ENCODE measurements at regions not wholly inside any gene's neighbourhood (a gene's known extent, or its start where the extent isn't known, plus 50 kb on each side); places are given as distances from the start of the nearest gene placed in this dataset.
"Not testable (repeated sequence)": the region's sequence is repeated elsewhere in the genome, so short reads cannot be mapped to it uniquely, and the experiment has no call there.

- DNase-seq (ENCODE audit: low spot score) = no peak
- H3K36me3 ChIP-seq (ENCODE audit: low read depth) = no peaks in the 10 kb centered on the region
- no peak overlapping the region for H3K4me3 ChIP-seq (ENCODE audit: severe bottlenecking)
- TF ChIP-seq CTCF (IDR thresholded peaks at IDR 0.05; ENCODE audit: poor library complexity, severe bottlenecking) = no peak
- no peak overlapping the region for H3K27ac ChIP-seq (ENCODE audit: poor library complexity, severe bottlenecking)
- no peaks in the 10 kb centered on the region for H3K27me3 ChIP-seq (ENCODE audit: insufficient read depth, poor library complexity, severe bottlenecking)
- no peaks in the 10 kb centered on the region for H3K4me1 ChIP-seq (ENCODE audit: insufficient read depth, poor library complexity, severe bottlenecking)
- no peaks in the 10 kb centered on the region for H3K9me3 ChIP-seq (ENCODE audit: severe bottlenecking)
- no peak for ATAC-seq (ENCODE audit: low read depth)
Observed at GRCh38 chr1:194068446-194069167, 882.2 kb upstream of the B3GALT2 start.

GRCh38 chr1:194067772-194068171 is 881.4 kb upstream of the B3GALT2 start:
- ATAC-seq (ENCODE audit: low read depth) (no peak), DNase-seq (ENCODE audit: low spot score) (no peak)
- Histone ChIP-seq H3K36me3 (ENCODE audit: low read depth) (no peaks in the 10 kb centered on the region), H3K4me1 (ENCODE audit: insufficient read depth, poor library complexity, severe bottlenecking) (no peaks in the 10 kb centered on the region), H3K27me3 (ENCODE audit: insufficient read depth, poor library complexity, severe bottlenecking) (no peaks in the 10 kb centered on the region), H3K9me3 (ENCODE audit: severe bottlenecking) (no peaks in the 10 kb centered on the region), H3K27ac (ENCODE audit: poor library complexity, severe bottlenecking) (no peak overlapping the region), H3K4me3 (ENCODE audit: severe bottlenecking) (no peak overlapping the region)
- TF ChIP-seq CTCF (IDR thresholded peaks at IDR 0.05; ENCODE audit: poor library complexity, severe bottlenecking) = no peak

GRCh38 chr1:194062962-194063361 is 876.5 kb upstream of the B3GALT2 start:
- Histone ChIP-seq H3K4me3 (ENCODE audit: severe bottlenecking) (no peak overlapping the region), H3K4me1 (ENCODE audit: insufficient read depth, poor library complexity, severe bottlenecking) (no peaks in the 10 kb centered on the region), H3K27me3 (ENCODE audit: insufficient read depth, poor library complexity, severe bottlenecking) (no peaks in the 10 kb centered on the region), H3K9me3 (ENCODE audit: severe bottlenecking) (no peaks in the 10 kb centered on the region), H3K27ac (ENCODE audit: poor library complexity, severe bottlenecking) (no peak overlapping the region), H3K36me3 (ENCODE audit: low read depth) (no peaks in the 10 kb centered on the region)
- ATAC-seq (ENCODE audit: low read depth) (no peak), DNase-seq (ENCODE audit: low spot score) (no peak)
- TF ChIP-seq CTCF (IDR thresholded peaks at IDR 0.05; ENCODE audit: poor library complexity, severe bottlenecking) = no peak

GRCh38 chr1:194062526-194062925 is 876.1 kb upstream of the B3GALT2 start:
- no peaks in the 10 kb centered on the region for H3K9me3 ChIP-seq (ENCODE audit: severe bottlenecking)
- no peak overlapping the region for H3K27ac ChIP-seq (ENCODE audit: poor library complexity, severe bottlenecking)
- DNase-seq (ENCODE audit: low spot score) (no peak), ATAC-seq (ENCODE audit: low read depth) (peak; percentile 23; the same call in 1 of the 3 replicates)
- no peak for TF ChIP-seq CTCF (IDR thresholded peaks at IDR 0.05; ENCODE audit: poor library complexity, severe bottlenecking)
- no peaks in the 10 kb centered on the region for H3K4me1 ChIP-seq (ENCODE audit: insufficient read depth, poor library complexity, severe bottlenecking)
- H3K27me3 ChIP-seq (ENCODE audit: insufficient read depth, poor library complexity, severe bottlenecking) = no peaks in the 10 kb centered on the region
- H3K4me3 ChIP-seq (ENCODE audit: severe bottlenecking) = no peak overlapping the region
- no peaks in the 10 kb centered on the region for H3K36me3 ChIP-seq (ENCODE audit: low read depth)

GRCh38 chr1:194060481-194060880 is 874.1 kb upstream of the B3GALT2 start:
- Histone ChIP-seq H3K9me3 (ENCODE audit: severe bottlenecking) (no peaks in the 10 kb centered on the region), H3K27me3 (ENCODE audit: insufficient read depth, poor library complexity, severe bottlenecking) (no peaks in the 10 kb centered on the region), H3K4me1 (ENCODE audit: insufficient read depth, poor library complexity, severe bottlenecking) (no peaks in the 10 kb centered on the region), H3K36me3 (ENCODE audit: low read depth) (no peaks in the 10 kb centered on the region), H3K4me3 (ENCODE audit: severe bottlenecking) (no peak overlapping the region), H3K27ac (ENCODE audit: poor library complexity, severe bottlenecking) (no peak overlapping the region)
- TF ChIP-seq CTCF (IDR thresholded peaks at IDR 0.05; ENCODE audit: poor library complexity, severe bottlenecking) = no peak
- DNase-seq (ENCODE audit: low spot score) (no peak), ATAC-seq (ENCODE audit: low read depth) (no peak)

GRCh38 chr1:194058268-194058667 is 871.9 kb upstream of the B3GALT2 start:
- DNase-seq (ENCODE audit: low spot score); H3K36me3 ChIP-seq (ENCODE audit: low read depth); H3K27me3 ChIP-seq (ENCODE audit: insufficient read depth, poor library complexity, severe bottlenecking); ATAC-seq (ENCODE audit: low read depth); H3K27ac ChIP-seq (ENCODE audit: poor library complexity, severe bottlenecking); H3K4me3 ChIP-seq (ENCODE audit: severe bottlenecking); H3K4me1 ChIP-seq (ENCODE audit: insufficient read depth, poor library complexity, severe bottlenecking); H3K9me3 ChIP-seq (ENCODE audit: severe bottlenecking): not testable (repeated sequence)

All from RWPE2 (cell line).